AG10803 (cell line): ENCODE measurements at regions not wholly inside any gene's neighbourhood (a gene's known extent, or its start where the extent isn't known, plus 50 kb on each side); places are given as distances from the start of the nearest gene placed in this dataset.

Source experiments
- DNase-seq: peaks from one replicate; pipeline ENCODE4 v3.0.0; 2010; ENCODE audit warnings: low read depth
- H3K4me3 ChIP-seq: 2 replicates; pipeline ENCODE4 v1.5.1; 2011; ENCODE audit warnings: mild to moderate bottlenecking, low read length, control low read depth
- CTCF ChIP-seq: conservative IDR thresholded peaks from 2 replicates; pipeline ENCODE4 v1.5.1; 2011; ENCODE audit warnings: mild to moderate bottlenecking, low read length, control low read depth, inconsistent platforms

GRCh38 chr5:173468821-173469251 lies 140.6 kb upstream of the STC2 start:
- no peak overlapping the region for H3K4me3 ChIP-seq
- DNase-seq, result peak; percentile 41
- no peak for TF ChIP-seq CTCF

GRCh38 chr5:173466227-173466626 lies 138.0 kb upstream of the STC2 start:
- TF ChIP-seq CTCF, result no peak
- H3K4me3 ChIP-seq, result no peak overlapping the region
- no peak for DNase-seq

GRCh38 chr5:173464813-173465212 lies 136.6 kb upstream of the STC2 start:
- DNase-seq, result no peak
- TF ChIP-seq CTCF, result no peak
- no peak overlapping the region for H3K4me3 ChIP-seq

- no peak overlapping the region for H3K4me3 ChIP-seq
- TF ChIP-seq CTCF, result no peak
- DNase-seq, result no peak
These were observed 135.0 kb upstream of the STC2 start for GRCh38 chr5:173463207-173463606.

- peak; percentile 68 for DNase-seq
- H3K4me3 ChIP-seq, result no peak overlapping the region
- no peak for TF ChIP-seq CTCF
These were observed 130.8 kb upstream of the STC2 start for GRCh38 chr5:173458828-173459609.

GRCh38 chr5:173457482-173457881 lies 129.3 kb upstream of the STC2 start:
- TF ChIP-seq CTCF, result no peak
- H3K4me3 ChIP-seq, result no peak overlapping the region
- DNase-seq, result peak; percentile 40

GRCh38 chr5:173456751-173457171 lies 128.5 kb upstream of the STC2 start:
- no peak for TF ChIP-seq CTCF
- H3K4me3 ChIP-seq, result no peak overlapping the region
- no peak for DNase-seq
